ENCODE measurements at regions not wholly inside any gene's neighbourhood (a gene's known extent, or its start where the extent isn't known, plus 50 kb on each side); places are given as distances from the start of the nearest gene placed in this dataset.
"Not testable (repeated sequence)": the region's sequence is repeated elsewhere in the genome, so short reads cannot be mapped to it uniquely, and the experiment has no call there.

DNA sequence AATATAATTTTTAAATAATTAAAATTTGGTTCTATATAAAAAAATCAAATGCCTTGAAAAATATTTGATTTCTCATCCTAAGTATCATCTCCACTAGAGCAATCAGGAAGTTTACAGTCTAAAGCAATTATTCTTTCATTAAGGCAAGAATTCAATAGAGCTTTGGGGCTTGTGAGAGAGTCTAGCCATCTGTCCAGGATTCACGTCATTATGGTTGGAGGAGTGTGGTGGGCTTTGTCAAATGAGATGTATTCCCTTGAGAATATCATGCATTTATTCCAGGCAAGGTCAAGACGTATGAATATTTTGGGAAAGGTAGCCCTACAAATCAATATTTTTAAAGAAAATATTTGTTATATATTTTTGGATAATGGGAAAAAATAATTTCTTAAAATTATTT, 132.4 kb downstream of the ELOVL4 start:
- no peak for DNase-seq
- Mint-ChIP-seq H3K27ac (no peak overlapping the region), H3K9me3 (no peaks in the 10 kb centered on the region), H3K36me3 (no peaks in the 10 kb centered on the region), H3K4me3 (no peak overlapping the region), H3K27me3 (peaks cover 13% of the 10 kb centered on the region), H3K4me1 (peaks cover 4% of the 10 kb centered on the region)

DNA sequence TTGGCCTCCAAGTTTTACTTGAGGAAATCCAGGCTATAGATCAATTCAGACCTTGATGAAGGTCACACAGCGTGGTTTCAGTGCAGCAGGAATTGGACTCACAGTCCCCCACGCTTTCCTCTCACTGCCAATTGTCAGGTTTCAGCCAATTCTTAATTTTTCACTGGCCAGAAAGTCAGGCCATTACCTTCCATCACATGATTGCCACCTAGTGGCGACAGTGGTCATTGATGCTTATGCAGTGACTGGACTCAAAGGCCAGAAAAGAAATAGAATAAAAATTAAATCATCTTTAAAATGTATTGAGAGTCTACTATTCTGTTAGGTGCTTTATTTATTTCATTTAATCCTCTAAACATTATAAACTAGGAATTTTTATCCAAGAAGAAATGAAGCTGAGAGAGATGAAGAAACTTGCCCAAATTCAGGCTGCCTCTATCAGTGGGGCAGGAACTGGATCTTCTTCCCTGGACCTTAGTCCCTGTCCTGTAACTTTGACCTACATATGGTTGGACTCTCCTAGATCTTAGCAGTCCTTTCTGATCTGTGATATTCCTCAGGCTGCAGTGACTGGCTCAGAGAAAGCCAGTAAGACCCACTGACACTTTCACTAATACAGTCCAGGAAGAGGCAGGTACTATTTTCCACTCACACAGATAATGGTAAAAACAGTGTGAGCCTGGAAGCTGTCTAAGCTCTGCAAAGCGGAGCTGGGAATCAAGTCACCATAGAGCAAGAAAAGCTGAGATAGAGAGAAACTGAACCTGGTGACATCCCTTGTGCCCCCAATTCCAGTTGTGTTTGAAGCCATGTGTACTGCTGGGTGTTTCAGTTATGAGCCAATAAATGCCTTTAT, 133.3 kb downstream of the ELOVL4 start:
- Mint-ChIP-seq H3K4me3 (no peak overlapping the region), H3K9me3 (no peaks in the 10 kb centered on the region), H3K36me3 (no peaks in the 10 kb centered on the region), H3K27ac (no peak overlapping the region), H3K4me1 (peaks cover 4% of the 10 kb centered on the region), H3K27me3 (peaks cover 13% of the 10 kb centered on the region)
- peak; percentile 64 for DNase-seq

DNA sequence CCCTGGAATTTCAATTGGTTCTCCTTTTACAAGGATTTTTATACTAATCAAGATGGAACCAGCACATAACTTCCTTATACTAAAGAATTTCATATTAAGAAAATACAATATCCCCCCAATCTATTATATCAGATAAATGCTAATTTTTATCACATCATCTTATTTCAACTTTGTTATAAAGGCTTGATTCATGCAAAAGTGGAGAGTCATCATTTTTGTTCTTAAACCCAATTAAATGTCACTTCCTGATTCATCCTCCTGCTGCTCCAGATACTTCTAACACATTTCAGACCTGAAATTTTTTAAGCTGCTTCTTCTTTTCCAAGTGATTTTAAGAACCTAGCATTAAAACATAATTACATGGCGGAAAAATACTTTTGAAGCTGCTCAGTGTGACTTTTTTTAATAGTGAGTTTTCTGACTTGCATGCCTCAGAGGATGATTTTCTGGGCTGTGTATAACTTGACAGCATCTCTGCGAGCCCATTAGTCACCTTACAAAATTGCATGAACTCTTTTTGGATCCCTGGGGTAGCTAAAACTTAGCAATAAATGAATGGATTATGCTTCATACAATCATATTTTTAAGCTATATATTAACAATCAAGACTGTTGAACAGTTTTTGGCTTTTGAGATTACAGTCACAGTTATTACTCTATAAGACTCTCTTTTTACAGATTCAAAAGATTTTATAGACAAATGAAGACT, 134.1 kb downstream of the ELOVL4 start:
- Mint-ChIP-seq H3K4me3 (no peak overlapping the region), H3K27me3 (peaks cover 13% of the 10 kb centered on the region), H3K4me1 (peaks cover 4% of the 10 kb centered on the region), H3K27ac (no peak overlapping the region), H3K9me3 (no peaks in the 10 kb centered on the region), H3K36me3 (no peaks in the 10 kb centered on the region)
- no peak for DNase-seq

DNA sequence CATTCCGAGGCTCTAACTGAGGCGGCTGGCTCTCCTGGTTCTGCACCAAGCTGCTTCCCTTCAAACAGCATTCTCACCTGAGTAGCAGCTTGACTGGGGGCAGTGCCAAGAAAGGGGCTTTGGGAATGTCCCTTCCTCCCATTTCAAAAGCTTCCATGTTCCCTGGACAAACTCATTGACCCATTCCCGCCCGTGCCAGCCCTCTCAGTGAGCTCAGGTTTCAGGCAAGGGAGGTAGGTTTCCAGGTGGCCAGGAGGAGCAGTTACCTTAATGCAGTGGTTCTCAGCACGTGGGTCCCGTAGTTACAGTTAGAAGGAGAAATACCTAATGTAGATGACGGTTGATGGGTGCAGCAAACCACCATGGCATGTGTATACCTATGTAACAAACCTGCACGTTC, 135.2 kb downstream of the ELOVL4 start:
- Mint-ChIP-seq H3K9me3 (no peaks in the 10 kb centered on the region), H3K4me1 (peaks cover 4% of the 10 kb centered on the region), H3K27me3 (peaks cover 17% of the 10 kb centered on the region), H3K36me3 (no peaks in the 10 kb centered on the region), H3K27ac (no peak overlapping the region), H3K4me3 (no peak overlapping the region)
- DNase-seq: no peak

DNA sequence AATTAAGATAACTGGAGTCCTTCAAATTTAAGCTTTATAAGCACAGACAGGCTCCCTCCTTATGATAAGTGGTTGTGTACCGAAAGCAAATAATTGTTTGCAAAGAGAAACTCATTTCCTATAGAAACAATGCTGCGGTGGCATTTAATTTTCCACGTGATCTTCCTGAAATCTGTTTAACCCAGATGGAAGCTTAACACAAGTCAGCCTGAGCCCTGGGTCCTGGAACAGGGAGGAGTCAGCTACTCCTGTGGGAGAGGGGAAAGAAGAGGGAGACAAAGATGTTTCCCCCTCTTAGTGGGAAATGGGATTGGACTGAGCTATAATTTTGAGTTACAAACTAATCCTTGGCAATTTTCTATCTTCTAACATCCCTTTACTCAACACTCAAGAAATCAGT, 136.5 kb downstream of the ELOVL4 start:
- no peak for DNase-seq
- Mint-ChIP-seq H3K4me3 (no peak overlapping the region), H3K27me3 (peaks cover 10% of the 10 kb centered on the region), H3K9me3 (peaks cover 5% of the 10 kb centered on the region), H3K27ac (no peak overlapping the region), H3K36me3 (no peaks in the 10 kb centered on the region), H3K4me1 (peaks cover 4% of the 10 kb centered on the region)

DNA sequence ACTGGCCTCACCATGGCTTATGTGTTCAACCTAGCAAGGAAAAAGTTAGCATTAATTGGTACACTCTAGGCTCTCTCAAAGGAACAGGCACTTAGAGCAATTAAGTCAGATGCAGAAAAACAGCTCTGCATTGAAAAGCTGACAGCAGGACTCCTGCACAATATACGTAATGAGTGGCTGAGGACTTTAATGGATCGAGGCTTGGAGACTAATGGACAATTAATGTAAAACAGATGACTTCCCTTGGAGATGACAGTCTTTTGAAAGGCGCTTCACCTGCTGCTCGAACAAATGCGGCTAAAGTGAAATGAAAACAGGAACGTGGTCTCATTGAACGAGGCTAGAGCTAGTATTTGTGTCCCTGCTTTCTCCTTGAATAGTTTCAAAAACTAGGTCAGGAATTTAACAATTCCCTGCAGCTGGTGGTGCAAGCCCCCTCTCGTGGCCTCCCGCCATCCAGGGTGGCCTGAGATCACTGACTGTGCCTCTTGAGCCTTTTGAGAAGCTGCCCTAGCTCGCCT, 137.1 kb downstream of the ELOVL4 start:
- no peaks in the 10 kb centered on the region for H3K36me3 Mint-ChIP-seq
- H3K27ac Mint-ChIP-seq: no peak overlapping the region
- DNase-seq: no peak
- no peak overlapping the region for H3K4me3 Mint-ChIP-seq
- H3K9me3 Mint-ChIP-seq: peaks cover 5% of the 10 kb centered on the region
- H3K4me1 Mint-ChIP-seq: peaks cover 4% of the 10 kb centered on the region
- peaks cover 10% of the 10 kb centered on the region for H3K27me3 Mint-ChIP-seq

DNA sequence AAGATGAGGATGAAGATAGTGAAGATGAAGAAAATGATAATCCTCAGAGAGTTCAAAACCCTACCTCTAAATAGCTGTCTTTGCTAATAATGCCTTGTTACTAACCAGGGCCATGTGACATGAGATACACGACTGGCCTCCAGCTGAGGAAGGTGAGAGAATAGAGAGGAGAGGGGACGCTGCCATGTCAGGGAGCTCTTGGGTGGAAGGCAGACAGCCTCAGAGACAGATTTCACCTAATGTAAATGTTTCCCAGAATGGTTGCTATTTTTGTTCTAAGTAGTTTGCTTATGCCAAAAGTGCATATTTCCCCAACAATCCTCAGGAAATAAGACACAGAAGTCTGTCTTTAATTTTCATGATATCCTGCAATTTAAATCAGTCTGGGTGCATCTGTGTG, 138.4 kb downstream of the ELOVL4 start:
- Mint-ChIP-seq H3K9me3 (peaks cover 5% of the 10 kb centered on the region), H3K36me3 (no peaks in the 10 kb centered on the region), H3K4me3 (no peak overlapping the region), H3K4me1 (peaks cover 15% of the 10 kb centered on the region), H3K27ac (no peak overlapping the region), H3K27me3 (peaks cover 10% of the 10 kb centered on the region)
- no peak for DNase-seq

DNA sequence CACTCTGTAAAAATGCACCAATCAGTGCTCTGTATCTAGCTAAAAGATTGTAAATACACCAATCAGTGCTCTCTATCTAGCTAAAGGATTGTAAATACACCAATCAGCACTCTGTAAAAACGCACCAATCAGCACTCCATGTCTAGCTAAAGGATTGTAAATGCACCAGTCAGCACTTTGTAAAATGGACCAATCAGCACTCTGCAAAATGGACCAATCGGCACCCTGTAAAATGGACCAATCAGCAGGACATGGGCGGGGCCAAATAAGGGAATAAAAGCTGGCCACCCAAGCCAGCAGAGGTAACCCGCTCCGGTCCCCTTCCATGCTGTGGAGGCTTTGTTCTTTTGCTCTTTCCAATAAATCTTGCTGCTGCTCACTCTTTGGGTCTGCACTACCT, 140.7 kb downstream of the ELOVL4 start:
- not testable (repeated sequence) for DNase-seq, H3K4me3 Mint-ChIP-seq, H3K27ac Mint-ChIP-seq, H3K36me3 Mint-ChIP-seq, H3K9me3 Mint-ChIP-seq
- Mint-ChIP-seq H3K27me3 (peaks cover 13% of the 10 kb centered on the region), H3K4me1 (peaks cover 11% of the 10 kb centered on the region)

DNA sequence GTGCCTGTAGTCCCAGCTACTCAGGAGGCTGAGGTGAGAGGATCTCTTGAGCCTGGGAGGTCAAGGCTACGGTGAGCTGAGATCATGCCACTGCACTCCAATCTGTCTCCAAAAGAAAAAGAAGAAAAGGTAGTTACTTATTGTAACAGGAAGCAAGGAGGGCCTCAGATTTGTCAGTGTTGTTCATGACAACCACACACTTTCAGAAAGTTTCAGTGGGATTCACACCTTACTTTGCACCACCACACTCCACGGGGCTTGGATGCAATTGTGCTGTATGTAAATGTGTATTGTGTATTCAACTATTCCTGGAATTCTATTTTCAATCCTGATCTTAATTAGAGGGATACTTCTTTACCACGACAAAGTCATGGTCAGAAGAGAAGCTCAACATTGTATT, 142.6 kb downstream of the ELOVL4 start:
- peaks cover 13% of the 10 kb centered on the region for H3K27me3 Mint-ChIP-seq
- DNase-seq: peak; percentile 17
- peaks cover 5% of the 10 kb centered on the region for H3K9me3 Mint-ChIP-seq
- H3K4me1 Mint-ChIP-seq: peaks cover 11% of the 10 kb centered on the region
- no peak overlapping the region for H3K4me3 Mint-ChIP-seq
- H3K36me3 Mint-ChIP-seq: no peaks in the 10 kb centered on the region
- H3K27ac Mint-ChIP-seq: no peak overlapping the region

DNA sequence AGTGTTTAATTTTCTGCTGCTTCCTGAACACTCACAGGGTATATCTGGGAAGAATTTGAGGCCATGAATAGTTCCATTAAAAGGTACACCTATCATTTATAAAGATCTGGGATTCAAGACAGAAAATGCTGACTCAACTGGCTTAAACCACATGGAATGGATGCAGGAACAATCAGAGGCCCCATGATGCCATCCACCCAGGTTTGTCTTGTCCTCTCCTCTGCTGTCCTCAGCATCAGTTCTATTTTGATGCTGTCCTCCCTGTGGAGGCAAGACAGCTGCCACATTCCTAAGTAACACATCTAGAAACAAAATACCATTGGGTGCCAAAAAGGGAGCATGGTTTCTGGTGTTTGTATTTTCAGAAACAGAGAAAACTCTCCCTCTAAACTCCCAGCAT, 143.4 kb downstream of the ELOVL4 start:
- Mint-ChIP-seq H3K27me3 (peaks cover 12% of the 10 kb centered on the region), H3K27ac (no peak overlapping the region), H3K9me3 (peaks cover 5% of the 10 kb centered on the region)

DNA sequence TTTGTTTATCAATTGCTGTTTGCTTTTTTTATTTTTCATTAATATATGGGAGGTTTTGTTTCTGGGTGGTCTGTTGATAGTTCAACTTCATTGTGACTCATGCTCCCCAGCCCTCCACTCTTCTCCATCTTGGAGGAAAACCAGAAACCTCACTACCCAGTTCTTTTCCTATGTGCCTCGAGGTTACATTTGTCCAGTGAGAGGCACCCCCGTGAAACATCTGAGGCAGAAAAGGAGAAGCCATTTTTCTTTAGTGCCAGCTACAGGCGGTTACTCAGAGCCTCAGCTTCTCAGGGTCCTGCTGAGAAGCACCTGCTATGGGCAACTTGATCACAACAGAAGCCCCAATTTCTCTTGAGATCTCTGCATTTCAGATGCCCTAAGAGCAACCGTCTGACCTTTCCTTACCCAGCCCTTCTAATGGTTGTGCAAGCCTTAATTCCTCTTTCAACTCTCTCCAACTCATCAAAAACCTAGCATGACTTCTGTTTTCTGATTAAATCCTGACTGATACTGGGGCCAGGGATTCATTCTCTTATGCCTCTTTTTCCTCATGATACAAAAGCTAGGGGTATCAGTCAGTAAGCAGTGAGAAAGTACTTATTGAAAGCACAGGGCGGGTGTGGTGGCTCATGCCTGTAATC, 144.6 kb downstream of the ELOVL4 start:
- H3K27me3 Mint-ChIP-seq: peaks cover 3% of the 10 kb centered on the region
- no peak for DNase-seq

More for the DNA sequence above, 143.4 kb downstream of the ELOVL4 start:
- Mint-ChIP-seq H3K4me3 (no peak overlapping the region), H3K4me1 (peaks cover 14% of the 10 kb centered on the region), H3K36me3 (no peaks in the 10 kb centered on the region)
- DNase-seq: no peak

DNA sequence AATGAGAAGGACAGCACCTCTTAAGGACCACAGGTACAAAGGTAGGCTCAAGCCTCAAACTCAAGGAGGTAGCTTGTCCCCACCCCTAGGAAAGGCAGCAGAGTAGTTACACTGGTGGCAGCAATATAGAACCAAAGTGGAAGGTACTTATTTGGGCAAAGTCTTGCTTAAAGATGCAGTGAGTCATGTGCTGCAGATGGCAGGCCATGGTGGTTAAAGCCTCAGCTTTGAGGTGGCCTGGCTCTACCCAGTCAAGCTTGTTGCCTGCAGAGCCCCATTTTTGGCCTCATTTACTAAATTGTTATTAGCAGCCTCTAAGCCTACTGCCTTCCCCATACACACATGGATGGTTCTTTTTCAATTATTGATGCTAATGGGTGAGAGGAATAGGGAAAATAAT, 146.0 kb downstream of the ELOVL4 start:
- no peaks in the 10 kb centered on the region for H3K36me3 Mint-ChIP-seq
- no peak for DNase-seq
- no peak overlapping the region for H3K27ac Mint-ChIP-seq
- peaks cover 15% of the 10 kb centered on the region for H3K4me1 Mint-ChIP-seq
- no peak overlapping the region for H3K4me3 Mint-ChIP-seq
- no peaks in the 10 kb centered on the region for H3K9me3 Mint-ChIP-seq
- peaks cover 3% of the 10 kb centered on the region for H3K27me3 Mint-ChIP-seq

More for the DNA sequence above, 144.6 kb downstream of the ELOVL4 start:
- Mint-ChIP-seq H3K9me3 (peaks cover 5% of the 10 kb centered on the region), H3K27ac (no peak overlapping the region), H3K4me3 (no peak overlapping the region), H3K36me3 (no peaks in the 10 kb centered on the region), H3K4me1 (peaks cover 15% of the 10 kb centered on the region)

DNA sequence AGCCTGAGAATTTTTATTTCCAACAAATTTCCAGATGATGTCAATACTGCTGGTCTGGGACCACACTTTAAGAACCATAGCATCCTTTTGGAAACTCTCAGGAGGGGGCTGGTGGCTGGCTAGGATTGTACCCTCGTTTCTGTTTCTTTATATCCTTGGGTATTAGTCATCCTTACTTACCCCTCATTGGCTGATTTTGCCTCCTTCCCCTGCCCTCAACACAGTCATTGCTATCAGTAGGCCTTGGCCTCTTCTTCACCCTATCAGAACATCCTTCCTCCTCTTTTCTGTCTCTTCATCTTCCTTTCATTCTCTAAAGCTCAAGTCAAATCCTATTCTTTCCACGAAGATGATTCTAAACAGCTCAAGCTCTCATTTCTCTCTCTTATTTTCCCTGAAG, 148.5 kb downstream of the ELOVL4 start:
- Mint-ChIP-seq H3K27me3 (peaks cover 3% of the 10 kb centered on the region), H3K4me1 (peaks cover 3% of the 10 kb centered on the region), H3K4me3 (no peak overlapping the region), H3K9me3 (no peaks in the 10 kb centered on the region), H3K27ac (no peak overlapping the region), H3K36me3 (no peaks in the 10 kb centered on the region)
- DNase-seq: no peak

DNA sequence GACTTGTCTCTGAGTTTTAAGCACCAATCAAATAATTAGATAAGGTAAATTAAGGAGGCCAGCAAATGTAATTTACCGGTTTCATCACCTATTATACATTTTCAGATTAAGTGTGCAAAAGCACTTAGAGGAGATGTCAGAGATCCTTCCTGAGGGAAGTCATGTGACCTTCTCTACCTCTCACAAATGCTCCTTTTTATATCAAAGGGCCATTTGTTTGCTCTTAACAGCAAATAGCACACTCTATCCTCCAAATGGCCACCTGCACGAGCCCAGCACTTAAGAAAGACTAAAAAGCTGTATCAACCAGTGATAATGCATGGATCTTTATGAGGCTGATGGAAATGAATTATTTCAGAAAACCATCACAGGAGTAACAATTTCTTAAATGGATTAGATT, 149.4 kb downstream of the ELOVL4 start:
- H3K27ac Mint-ChIP-seq: no peak overlapping the region
- no peaks in the 10 kb centered on the region for H3K36me3 Mint-ChIP-seq
- H3K4me1 Mint-ChIP-seq: peaks cover 3% of the 10 kb centered on the region
- H3K9me3 Mint-ChIP-seq: no peaks in the 10 kb centered on the region
- no peak overlapping the region for H3K4me3 Mint-ChIP-seq
- DNase-seq: no peak
- H3K27me3 Mint-ChIP-seq: peaks cover 3% of the 10 kb centered on the region

DNA sequence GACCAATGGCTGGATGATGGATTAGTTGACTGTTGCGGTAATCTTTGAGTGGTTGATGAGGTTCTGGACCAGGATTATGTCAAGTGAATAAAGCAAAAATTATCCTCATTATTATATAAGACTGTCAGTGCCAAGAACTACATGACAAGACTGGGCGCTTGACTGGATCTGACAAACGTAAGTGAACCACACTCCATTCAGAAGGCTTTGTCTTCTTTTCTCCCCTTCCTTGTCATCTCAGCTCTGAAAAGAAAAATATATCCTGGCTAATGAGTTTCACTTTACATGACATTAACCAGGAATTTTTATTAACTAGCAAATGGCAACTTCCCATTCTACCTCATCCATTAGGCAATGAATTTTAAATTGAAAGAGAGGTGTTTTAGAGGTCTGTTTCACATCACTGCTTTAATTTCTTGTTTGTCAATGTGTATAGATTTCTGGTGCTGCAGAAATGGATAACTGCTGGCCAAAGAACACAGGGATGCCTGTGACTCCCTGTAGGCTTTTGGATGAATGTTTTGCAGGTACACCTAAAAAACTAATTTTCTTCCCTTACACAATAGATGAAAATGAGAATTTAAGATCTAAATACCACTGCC, 150.1 kb downstream of the ELOVL4 start:
- DNase-seq: no peak
- no peak overlapping the region for H3K4me3 Mint-ChIP-seq
- H3K36me3 Mint-ChIP-seq: no peaks in the 10 kb centered on the region
- H3K27ac Mint-ChIP-seq: no peak overlapping the region
- peaks cover 3% of the 10 kb centered on the region for H3K4me1 Mint-ChIP-seq
- peaks cover 2% of the 10 kb centered on the region for H3K27me3 Mint-ChIP-seq
- H3K9me3 Mint-ChIP-seq: no peaks in the 10 kb centered on the region

Measured in activated naive CD8-positive, alpha-beta T cell treated with anti-CD3 and anti-CD28 coated beads for 36 hours (primary cell).